ENCODE measurements at regions not wholly inside any gene's neighbourhood (a gene's known extent, or its start where the extent isn't known, plus 50 kb on each side); places are given as distances from the start of the nearest gene placed in this dataset.

- peaks cover 2% of the 10 kb centered on the region for H3K27me3 ChIP-seq (ENCODE audit: control insufficient read depth, insufficient read depth, low read length)
These were observed 983.5 kb downstream of the BRD1 start for GRCh38 chr22:48844056-48844675.

GRCh38 chr22:48843640-48844039 is 984.0 kb downstream of the BRD1 start:
- H3K36me3 ChIP-seq (ENCODE audit: control insufficient read depth, insufficient read depth, low read length), result no peaks in the 10 kb centered on the region
- no peak overlapping the region for H3K9ac ChIP-seq (ENCODE audit: low read length)
- H3K4me3 ChIP-seq (ENCODE audit: low read length), result no peak overlapping the region
- peaks cover 2% of the 10 kb centered on the region for H3K27me3 ChIP-seq (ENCODE audit: control insufficient read depth, insufficient read depth, low read length)
- no peak overlapping the region for H3K27ac ChIP-seq (ENCODE audit: low read depth, low read length)
- H3K4me1 ChIP-seq (ENCODE audit: control insufficient read depth, insufficient read depth, low read length), result no peaks in the 10 kb centered on the region

More at GRCh38 chr22:48844056-48844675, 983.5 kb downstream of the BRD1 start:
- no peak overlapping the region for H3K27ac ChIP-seq (ENCODE audit: low read depth, low read length)
- no peak overlapping the region for H3K4me3 ChIP-seq (ENCODE audit: low read length)
- no peaks in the 10 kb centered on the region for H3K36me3 ChIP-seq (ENCODE audit: control insufficient read depth, insufficient read depth, low read length)
- H3K4me1 ChIP-seq (ENCODE audit: control insufficient read depth, insufficient read depth, low read length), result no peaks in the 10 kb centered on the region
- H3K9ac ChIP-seq (ENCODE audit: low read length), result no peak overlapping the region

GRCh38 chr22:48842976-48843375 is 984.7 kb downstream of the BRD1 start:
- Histone ChIP-seq H3K27me3 (ENCODE audit: control insufficient read depth, insufficient read depth, low read length) (peaks cover 2% of the 10 kb centered on the region), H3K27ac (ENCODE audit: low read depth, low read length) (no peak overlapping the region), H3K4me3 (ENCODE audit: low read length) (no peak overlapping the region), H3K36me3 (ENCODE audit: control insufficient read depth, insufficient read depth, low read length) (no peaks in the 10 kb centered on the region), H3K4me1 (ENCODE audit: control insufficient read depth, insufficient read depth, low read length) (no peaks in the 10 kb centered on the region), H3K9ac (ENCODE audit: low read length) (no peak overlapping the region)

GRCh38 chr22:48842583-48842945 is 985.1 kb downstream of the BRD1 start:
- H3K4me1 ChIP-seq (ENCODE audit: control insufficient read depth, insufficient read depth, low read length), result no peaks in the 10 kb centered on the region
- H3K27ac ChIP-seq (ENCODE audit: low read depth, low read length), result no peak overlapping the region
- no peaks in the 10 kb centered on the region for H3K36me3 ChIP-seq (ENCODE audit: control insufficient read depth, insufficient read depth, low read length)
- H3K27me3 ChIP-seq (ENCODE audit: control insufficient read depth, insufficient read depth, low read length), result peaks cover 2% of the 10 kb centered on the region
- no peak overlapping the region for H3K4me3 ChIP-seq (ENCODE audit: low read length)
- no peak overlapping the region for H3K9ac ChIP-seq (ENCODE audit: low read length)

GRCh38 chr22:48841881-48842582 is 985.6 kb downstream of the BRD1 start:
- H3K36me3 ChIP-seq (ENCODE audit: control insufficient read depth, insufficient read depth, low read length), result no peaks in the 10 kb centered on the region

GRCh38 chr22:48840112-48840949 is 987.3 kb downstream of the BRD1 start:
- Histone ChIP-seq H3K4me1 (ENCODE audit: control insufficient read depth, insufficient read depth, low read length) (no peaks in the 10 kb centered on the region), H3K27me3 (ENCODE audit: control insufficient read depth, insufficient read depth, low read length) (peaks cover 2% of the 10 kb centered on the region), H3K4me3 (ENCODE audit: low read length) (no peak overlapping the region)

More at GRCh38 chr22:48841881-48842582, 985.6 kb downstream of the BRD1 start:
- Histone ChIP-seq H3K9ac (ENCODE audit: low read length) (no peak overlapping the region), H3K4me1 (ENCODE audit: control insufficient read depth, insufficient read depth, low read length) (no peaks in the 10 kb centered on the region), H3K27me3 (ENCODE audit: control insufficient read depth, insufficient read depth, low read length) (peaks cover 2% of the 10 kb centered on the region), H3K27ac (ENCODE audit: low read depth, low read length) (no peak overlapping the region), H3K4me3 (ENCODE audit: low read length) (no peak overlapping the region)

GRCh38 chr22:48838846-48839730 is 988.6 kb downstream of the BRD1 start:
- Histone ChIP-seq H3K9ac (ENCODE audit: low read length) (no peak overlapping the region), H3K4me1 (ENCODE audit: control insufficient read depth, insufficient read depth, low read length) (no peaks in the 10 kb centered on the region), H3K27me3 (ENCODE audit: control insufficient read depth, insufficient read depth, low read length) (no peaks in the 10 kb centered on the region), H3K4me3 (ENCODE audit: low read length) (no peak overlapping the region), H3K27ac (ENCODE audit: low read depth, low read length) (no peak overlapping the region), H3K36me3 (ENCODE audit: control insufficient read depth, insufficient read depth, low read length) (no peaks in the 10 kb centered on the region)

More at GRCh38 chr22:48840112-48840949, 987.3 kb downstream of the BRD1 start:
- no peaks in the 10 kb centered on the region for H3K36me3 ChIP-seq (ENCODE audit: control insufficient read depth, insufficient read depth, low read length)
- H3K27ac ChIP-seq (ENCODE audit: low read depth, low read length), result no peak overlapping the region
- H3K9ac ChIP-seq (ENCODE audit: low read length), result no peak overlapping the region

GRCh38 chr22:48838376-48838775 is 989.3 kb downstream of the BRD1 start:
- H3K4me3 ChIP-seq (ENCODE audit: low read length), result no peak overlapping the region
- no peak overlapping the region for H3K27ac ChIP-seq (ENCODE audit: low read depth, low read length)
- no peaks in the 10 kb centered on the region for H3K36me3 ChIP-seq (ENCODE audit: control insufficient read depth, insufficient read depth, low read length)
- H3K9ac ChIP-seq (ENCODE audit: low read length), result no peak overlapping the region
- H3K4me1 ChIP-seq (ENCODE audit: control insufficient read depth, insufficient read depth, low read length), result no peaks in the 10 kb centered on the region
- no peaks in the 10 kb centered on the region for H3K27me3 ChIP-seq (ENCODE audit: control insufficient read depth, insufficient read depth, low read length)

- Histone ChIP-seq H3K9ac (ENCODE audit: low read length) (no peak overlapping the region), H3K36me3 (ENCODE audit: control insufficient read depth, insufficient read depth, low read length) (no peaks in the 10 kb centered on the region), H3K4me3 (ENCODE audit: low read length) (no peak overlapping the region), H3K27ac (ENCODE audit: low read depth, low read length) (no peak overlapping the region), H3K4me1 (ENCODE audit: control insufficient read depth, insufficient read depth, low read length) (no peaks in the 10 kb centered on the region), H3K27me3 (ENCODE audit: control insufficient read depth, insufficient read depth, low read length) (no peaks in the 10 kb centered on the region)
These were observed 990.2 kb downstream of the BRD1 start for GRCh38 chr22:48837341-48837935.

GRCh38 chr22:48836673-48837340 is 990.9 kb downstream of the BRD1 start:
- H3K4me1 ChIP-seq (ENCODE audit: control insufficient read depth, insufficient read depth, low read length), result no peaks in the 10 kb centered on the region
- H3K36me3 ChIP-seq (ENCODE audit: control insufficient read depth, insufficient read depth, low read length), result no peaks in the 10 kb centered on the region
- H3K27me3 ChIP-seq (ENCODE audit: control insufficient read depth, insufficient read depth, low read length), result no peaks in the 10 kb centered on the region
- H3K4me3 ChIP-seq (ENCODE audit: low read length), result no peak overlapping the region
- H3K27ac ChIP-seq (ENCODE audit: low read depth, low read length), result no peak overlapping the region
- no peak overlapping the region for H3K9ac ChIP-seq (ENCODE audit: low read length)

- Histone ChIP-seq H3K27me3 (ENCODE audit: control insufficient read depth, insufficient read depth, low read length) (no peaks in the 10 kb centered on the region), H3K4me3 (ENCODE audit: low read length) (no peak overlapping the region), H3K9ac (ENCODE audit: low read length) (no peak overlapping the region), H3K4me1 (ENCODE audit: control insufficient read depth, insufficient read depth, low read length) (no peaks in the 10 kb centered on the region), H3K27ac (ENCODE audit: low read depth, low read length) (no peak overlapping the region), H3K36me3 (ENCODE audit: control insufficient read depth, insufficient read depth, low read length) (no peaks in the 10 kb centered on the region)
These were observed 991.6 kb downstream of the BRD1 start for GRCh38 chr22:48835857-48836672.
